T-cell (primary cell): ENCODE measurements at regions not wholly inside any gene's neighbourhood (a gene's known extent, or its start where the extent isn't known, plus 50 kb on each side); places are given as distances from the start of the nearest gene placed in this dataset.

Experiments
- ATAC-seq, 4 experiments: fragments of 200-7000 bp in 3 of 4; fragments of 150-1000 bp in 1 of 4; cut with Tn5 transposase; replicated peaks in 1 of 4; 1 replicate in 3 of 4; 2 replicates in 1 of 4; pipeline ENCODE4 v1.10.0; 2021; ENCODE audit warnings: moderate library complexity in 3 of 4, mild to moderate bottlenecking in 2 of 4, moderate number of reproducible peaks in 1 of 4
- CTCF ChIA-PET, 2 donors: fragments of 300-600 bp; sonication (Branson Sonifier 250); formaldehyde crosslinking; loops; one replicate each; lab custom pipeline; 2022; ENCODE audit warnings: antibody characterized with exemption in 2 of 2; lab: Charles Lee
- POLR2A ChIA-PET, 2 donors: fragments of 300-600 bp; sonication (Branson Sonifier 250); formaldehyde crosslinking; loops; one replicate each; lab custom pipeline; 2022; ENCODE audit warnings: antibody characterized with exemption in 2 of 2; lab: Charles Lee
- DNase-seq, 35 experiments: peaks; one replicate each; pipeline versions ENCODE4 v3.0.0 to v3.0.0-alpha.2; 2013 to 2023
- H3K27ac ChIP-seq: one replicate; pipeline ENCODE4 v1.5.1; 2013; ENCODE audit warnings: low read length
- H3K27me3 ChIP-seq, 2 experiments: replicated peaks in 1 of 2; 1 replicate in 1 of 2; 2 replicates in 1 of 2; pipeline versions ENCODE4 v1.6.1 to v1.7.0; 2013; ENCODE audit warnings: low read length in 1 of 2, mixed read lengths in 1 of 2; ENCODE audit not compliant: control insufficient read depth in 2 of 2, insufficient read depth in 2 of 2; ENCODE audit errors: extremely low read depth in 1 of 2
- H3K36me3 ChIP-seq, 2 donors: 1 replicate in 1 of 2; 2 replicates in 1 of 2; pipeline versions ENCODE4 v1.6.1 to v1.7.0; 2013; ENCODE audit warnings: low read length in 1 of 2; ENCODE audit not compliant: control insufficient read depth in 2 of 2, insufficient read depth in 1 of 2; ENCODE audit errors: extremely low read depth in 1 of 2
- H3K4me1 ChIP-seq, 2 experiments: 1 replicate in 1 of 2; 2 replicates in 1 of 2; pipeline versions ENCODE4 v1.6.1 to v1.7.0; 2013; ENCODE audit warnings: low read length in 2 of 2, mixed read lengths in 1 of 2; ENCODE audit not compliant: insufficient read depth in 2 of 2, control insufficient read depth in 1 of 2; ENCODE audit errors: extremely low read depth in 1 of 2
- H3K4me3 ChIP-seq, 2 donors: 1 replicate in 1 of 2; 2 replicates in 1 of 2; pipeline versions ENCODE4 v1.5.1 to v1.7.0; 2013; ENCODE audit warnings: mild to moderate bottlenecking in 2 of 2, low read length in 1 of 2, moderate library complexity in 1 of 2; ENCODE audit not compliant: control insufficient read depth in 1 of 2; ENCODE audit errors: extremely low read depth in 1 of 2
- H3K9me3 ChIP-seq: 2 replicates; pipeline ENCODE4 v1.7.0; 2013
- H3K27ac Mint-ChIP-seq, 2 donors: one replicate each; pipeline ENCODE4 v1.8.0; 2020 to 2021; ENCODE audit warnings: mild to moderate bottlenecking in 2 of 2, mixed read lengths in 2 of 2
- H3K27me3 Mint-ChIP-seq, 2 donors: one replicate each; pipeline ENCODE4 v1.8.0; 2021 to 2022; ENCODE audit warnings: mixed read lengths in 2 of 2
- H3K36me3 Mint-ChIP-seq: one replicate; pipeline ENCODE4 v1.8.0; 2021; ENCODE audit warnings: mixed read lengths
- H3K4me1 Mint-ChIP-seq, 3 donors: one replicate each; pipeline ENCODE4 v1.8.0; 2020 to 2022; ENCODE audit warnings: mixed read lengths in 3 of 3, mild to moderate bottlenecking in 1 of 3
- H3K4me3 Mint-ChIP-seq, 3 donors: one replicate each; pipeline ENCODE4 v1.8.0; 2020 to 2022; ENCODE audit warnings: mild to moderate bottlenecking in 3 of 3, mixed read lengths in 3 of 3, moderate library complexity in 3 of 3
- H3K9me3 Mint-ChIP-seq, 3 donors: one replicate each; pipeline ENCODE4 v1.8.0; 2020 to 2022; ENCODE audit warnings: mixed read lengths in 3 of 3
- WGBS: methylation state at CpG from one replicate; pipeline ENCODE4 v1.1.5; 2013; ENCODE audit warnings: missing lambda C conversion rate; ENCODE audit not compliant: insufficient coverage; 5-methylcytosine and 5-hydroxymethylcytosine counted together

DNA sequence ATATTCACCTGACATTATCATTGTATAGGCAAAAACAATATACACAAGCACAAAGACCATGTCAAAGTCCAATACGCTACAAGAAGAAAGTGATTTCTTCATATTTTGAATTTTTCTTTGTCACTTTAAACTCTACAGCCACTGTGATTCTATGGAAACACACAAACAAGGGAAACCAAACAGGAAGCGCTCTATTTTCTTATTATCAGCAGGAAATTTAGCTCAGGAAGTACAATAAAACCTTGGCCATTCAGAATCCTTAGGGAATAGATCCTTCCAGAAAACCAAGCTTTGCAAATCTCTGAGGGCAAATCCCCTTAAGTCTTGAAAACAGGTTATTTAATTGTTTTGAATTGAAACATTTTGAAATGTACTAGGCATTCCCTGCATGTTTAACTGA lies 336.2 kb downstream of the EPHA4 start:
- H3K4me1 Mint-ChIP-seq: no peaks in the 10 kb centered on the region
- Histone ChIP-seq H3K9me3 (no peaks in the 10 kb centered on the region), H3K4me1 (no peaks in the 10 kb centered on the region), H3K4me3 (no peak overlapping the region), H3K27me3 (no peaks in the 10 kb centered on the region), H3K36me3 (no peaks in the 10 kb centered on the region), H3K27ac (no peak overlapping the region)
- H3K9me3 Mint-ChIP-seq: peaks cover 0 to 4% (median 0%) of the 10 kb centered on the region in 3 donors
- ChIA-PET CTCF (no interaction called here), POLR2A (no interaction called here)
- WGBS: 40% methylated on average over 1 of the region's 2 CpGs
- peaks cover 0 to 4% of the 10 kb centered on the region in 2 donors for H3K27me3 Mint-ChIP-seq
- H3K36me3 Mint-ChIP-seq: no peaks in the 10 kb centered on the region
- no peak overlapping the region for H3K4me3 Mint-ChIP-seq
- no peak for ATAC-seq
- no peak for DNase-seq
- no peak overlapping the region for H3K27ac Mint-ChIP-seq

GRCh38 chr2:221241072-221241471 lies 331.0 kb downstream of the EPHA4 start:
- Mint-ChIP-seq H3K4me1 (no peaks in the 10 kb centered on the region), H3K27me3 (peaks cover 3 to 12% of the 10 kb centered on the region in 2 donors), H3K27ac (no peak overlapping the region), H3K36me3 (no peaks in the 10 kb centered on the region), H3K4me3 (no peak overlapping the region), H3K9me3 (no peaks in the 10 kb centered on the region)
- ATAC-seq (no peak), DNase-seq (no peak)
- CTCF ChIA-PET: no interaction called here
- Histone ChIP-seq H3K4me3 (no peak overlapping the region), H3K27ac (no peak overlapping the region), H3K4me1 (no peaks in the 10 kb centered on the region), H3K36me3 (no peaks in the 10 kb centered on the region), H3K9me3 (no peaks in the 10 kb centered on the region), H3K27me3 (no peaks in the 10 kb centered on the region)
- POLR2A ChIA-PET: no interaction called here
- WGBS: 50% methylated on average over 2 of the region's 3 CpGs

DNA sequence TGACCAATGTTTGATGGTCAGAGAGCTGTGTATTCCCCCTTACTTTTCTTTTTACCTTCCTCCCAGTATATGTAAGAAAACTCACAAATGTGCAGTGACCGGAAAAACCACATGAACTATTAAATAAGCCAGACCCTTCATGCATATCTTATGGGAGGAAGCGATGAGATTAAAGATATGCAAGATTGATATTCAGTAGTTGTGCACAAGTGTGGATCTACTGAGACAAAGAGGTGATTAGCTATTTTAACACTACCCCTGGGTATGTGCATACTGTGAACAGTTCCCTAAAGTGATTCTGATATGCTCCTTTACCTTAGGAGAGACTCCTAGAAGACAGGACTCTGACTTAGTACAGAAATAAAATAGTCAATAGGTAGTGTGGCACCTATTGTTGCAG lies 328.3 kb downstream of the EPHA4 start:
- ATAC-seq: no peak
- H3K27me3 ChIP-seq: no peaks in the 10 kb centered on the region

GRCh38 chr2:221245045-221245444 lies 327.1 kb downstream of the EPHA4 start:
- ATAC-seq: no peak
- Mint-ChIP-seq H3K4me3 (no peak overlapping the region), H3K4me1 (no peaks in the 10 kb centered on the region), H3K9me3 (peaks cover 0 to 9% (median 4%) of the 10 kb centered on the region in 3 donors), H3K27ac (no peak overlapping the region), H3K27me3 (peaks cover 3 to 16% of the 10 kb centered on the region in 2 donors), H3K36me3 (no peaks in the 10 kb centered on the region)
- no peaks in the 10 kb centered on the region for H3K4me1 ChIP-seq
- ChIA-PET POLR2A (no interaction called here), CTCF (no interaction called here)
- no CpG with 5 or more reads among the region's 3 CpGs for WGBS
- H3K9me3 ChIP-seq: no peaks in the 10 kb centered on the region
- DNase-seq: no peak
- H3K4me3 ChIP-seq: no peak overlapping the region
- H3K27me3 ChIP-seq: no peaks in the 10 kb centered on the region
- H3K36me3 ChIP-seq: no peaks in the 10 kb centered on the region
- no peak overlapping the region for H3K27ac ChIP-seq

More for the DNA sequence above, 328.3 kb downstream of the EPHA4 start:
- Histone ChIP-seq H3K4me3 (no peak overlapping the region), H3K27ac (no peak overlapping the region), H3K9me3 (no peaks in the 10 kb centered on the region), H3K4me1 (no peaks in the 10 kb centered on the region), H3K36me3 (no peaks in the 10 kb centered on the region)
- H3K27ac Mint-ChIP-seq: no peak overlapping the region
- no CpG with 5 or more reads among the region's 2 CpGs for WGBS
- H3K36me3 Mint-ChIP-seq: no peaks in the 10 kb centered on the region
- CTCF ChIA-PET: no interaction called here
- peaks cover 3 to 16% of the 10 kb centered on the region in 2 donors for H3K27me3 Mint-ChIP-seq
- no peak for DNase-seq
- H3K9me3 Mint-ChIP-seq: peaks cover 0 to 7% (median 3%) of the 10 kb centered on the region in 3 donors
- no peaks in the 10 kb centered on the region for H3K4me1 Mint-ChIP-seq
- POLR2A ChIA-PET: no interaction called here
- H3K4me3 Mint-ChIP-seq: no peak overlapping the region

- no peaks in the 10 kb centered on the region for H3K36me3 Mint-ChIP-seq
- no peak overlapping the region for H3K27ac Mint-ChIP-seq
- H3K36me3 ChIP-seq: no peaks in the 10 kb centered on the region
- POLR2A ChIA-PET: no interaction called here
- H3K27ac ChIP-seq: no peak overlapping the region
- no CpG with 5 or more reads among the region's 2 CpGs for WGBS
- peaks cover 3 to 13% of the 10 kb centered on the region in 2 donors for H3K27me3 Mint-ChIP-seq
- no peak for DNase-seq
- CTCF ChIA-PET: no interaction called here
- ATAC-seq: no peak
- no peaks in the 10 kb centered on the region for H3K4me1 Mint-ChIP-seq
- peaks cover 2 to 9% (median 4%) of the 10 kb centered on the region in 3 donors for H3K9me3 Mint-ChIP-seq
- no peaks in the 10 kb centered on the region for H3K9me3 ChIP-seq
- no peaks in the 10 kb centered on the region for H3K4me1 ChIP-seq
- H3K4me3 Mint-ChIP-seq: no peak overlapping the region
- H3K4me3 ChIP-seq: no peak overlapping the region
- no peaks in the 10 kb centered on the region for H3K27me3 ChIP-seq
These were observed 326.3 kb downstream of the EPHA4 start for GRCh38 chr2:221245772-221246171.

DNA sequence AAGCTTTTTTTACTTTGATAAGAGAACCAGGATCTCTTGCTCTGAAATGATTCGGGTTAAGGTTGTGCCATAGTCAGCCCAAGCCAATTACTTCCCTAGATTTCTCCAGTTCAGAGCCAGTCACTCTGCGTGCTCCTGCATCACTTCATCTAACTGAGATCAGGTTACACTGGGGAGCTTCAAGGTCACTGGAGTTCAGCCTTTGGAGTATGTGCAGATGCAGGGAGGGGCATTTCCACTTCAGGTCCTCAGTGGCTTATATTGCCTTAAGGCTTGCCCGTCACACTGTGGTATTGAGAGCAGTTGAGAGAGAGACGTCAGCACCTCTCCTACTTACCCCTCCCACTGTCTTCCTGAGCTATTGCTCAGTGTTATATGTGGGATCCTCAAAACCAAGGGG lies 317.8 kb downstream of the EPHA4 start:
- H3K4me1 Mint-ChIP-seq: no peaks in the 10 kb centered on the region
- DNase-seq: no peak
- H3K4me1 ChIP-seq: no peaks in the 10 kb centered on the region
- H3K27ac ChIP-seq: no peak overlapping the region
- H3K27me3 ChIP-seq: no peaks in the 10 kb centered on the region
- no peaks in the 10 kb centered on the region for H3K36me3 Mint-ChIP-seq
- ChIA-PET CTCF (interaction anchor here in 1 of 2 donors (0.6 kb wide), 1 partner anchor 770 kb away, joined by 4 read pairs; no protein-coding TSS in a partner anchor), POLR2A (no interaction called here)
- H3K27ac Mint-ChIP-seq: no peak overlapping the region
- H3K27me3 Mint-ChIP-seq: peaks cover 0 to 6% of the 10 kb centered on the region in 2 donors
- H3K36me3 ChIP-seq: no peaks in the 10 kb centered on the region
- H3K9me3 ChIP-seq: no peaks in the 10 kb centered on the region
- no CpG with 5 or more reads among the region's 4 CpGs for WGBS
- no peak for ATAC-seq
- H3K4me3 Mint-ChIP-seq: no peak overlapping the region
- H3K4me3 ChIP-seq: no peak overlapping the region
- H3K9me3 Mint-ChIP-seq: peaks cover 5 to 11% (median 8%) of the 10 kb centered on the region in 3 donors

- DNase-seq (no peak), ATAC-seq (no peak)
- Histone ChIP-seq H3K27ac (no peak overlapping the region), H3K9me3 (no peaks in the 10 kb centered on the region), H3K27me3 (no peaks in the 10 kb centered on the region), H3K36me3 (no peaks in the 10 kb centered on the region), H3K4me3 (no peak overlapping the region), H3K4me1 (no peaks in the 10 kb centered on the region)
- peaks cover 5 to 8% (median 8%) of the 10 kb centered on the region in 3 donors for H3K9me3 Mint-ChIP-seq
- ChIA-PET POLR2A (no interaction called here), CTCF (no interaction called here)
- no peak overlapping the region for H3K27ac Mint-ChIP-seq
- no peak overlapping the region for H3K4me3 Mint-ChIP-seq
- WGBS: 77% methylated on average over 3 of the region's 5 CpGs
- H3K27me3 Mint-ChIP-seq: peaks cover 1 to 6% of the 10 kb centered on the region in 2 donors
- H3K36me3 Mint-ChIP-seq: no peaks in the 10 kb centered on the region
- no peaks in the 10 kb centered on the region for H3K4me1 Mint-ChIP-seq
These were observed 316.2 kb downstream of the EPHA4 start for GRCh38 chr2:221255862-221256261.
